ENCODE measurements at regions not wholly inside any gene's neighbourhood (a gene's known extent, or its start where the extent isn't known, plus 50 kb on each side); places are given as distances from the start of the nearest gene placed in this dataset.

DNA sequence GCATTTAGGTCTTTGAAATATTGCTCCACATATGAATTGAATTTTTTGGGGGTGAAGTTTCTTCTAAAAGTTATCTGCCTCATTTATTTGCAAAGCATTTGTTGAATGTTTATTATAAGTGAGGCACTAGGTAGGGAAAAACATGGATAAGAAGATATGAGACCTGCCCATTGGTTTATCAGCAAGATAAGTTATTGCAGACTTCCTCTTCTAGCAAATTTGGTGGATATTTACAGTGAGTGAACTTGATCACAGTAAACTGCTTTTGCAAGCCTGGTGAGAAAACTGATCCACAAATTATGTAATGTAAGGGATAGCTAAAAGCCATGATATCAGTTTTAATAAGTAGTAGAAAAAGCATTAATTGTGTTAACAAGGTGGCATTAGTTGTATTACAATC, 364.8 kb downstream of the SOCS6 start:
- no peak overlapping the region for H2AFZ ChIP-seq (ENCODE audit: control insufficient read depth, low read length)
- no peak for FAIRE-seq
- H3K27me3 ChIP-seq (ENCODE audit: control insufficient read depth, extremely low read depth, insufficient read depth, low read length) = no peaks in the 10 kb centered on the region
- no peak overlapping the region for H3K4me3 ChIP-seq (ENCODE audit: control insufficient read depth in 2 of 3, extremely low read depth in 1 of 3, insufficient read depth in 2 of 3, low read depth in 1 of 3, low read length in 3 of 3)
- H3K9me1 ChIP-seq (ENCODE audit: control insufficient read depth, extremely low read depth, insufficient read depth, low read length) = no peaks in the 10 kb centered on the region
- no peaks in the 10 kb centered on the region for H3K4me1 ChIP-seq (ENCODE audit: control insufficient read depth, extremely low read depth, insufficient read depth, low read length)
- H3K4me2 ChIP-seq (ENCODE audit: control insufficient read depth, extremely low read depth, insufficient read depth, low read depth, low read length) = no peak overlapping the region
- no peak overlapping the region for H3K9ac ChIP-seq (ENCODE audit: control insufficient read depth, extremely low read depth, insufficient read depth, low read length)
- DNase-seq (ENCODE audit: low read depth, low spot score) = no peak
- H3K79me2 ChIP-seq (ENCODE audit: control insufficient read depth, insufficient read depth, low read length) = no peaks in the 10 kb centered on the region
- no peaks in the 10 kb centered on the region for H4K20me1 ChIP-seq (ENCODE audit: control insufficient read depth, extremely low read depth, insufficient read depth, low read length)
- no peaks in the 10 kb centered on the region for H3K36me3 ChIP-seq (ENCODE audit: control insufficient read depth in 2 of 2, extremely low read depth in 1 of 2, insufficient read depth in 2 of 2, low read length in 2 of 2)
- H3K9me3 ChIP-seq (ENCODE audit: control insufficient read depth, low read depth, low read length) = no peaks in the 10 kb centered on the region
- dilution Hi-C loops (cut with MboI; ENCODE audit: extremely low pct_ligation_motif_present, low sequenced_read_pairs) = no loop called here
- no peak overlapping the region for H3K27ac ChIP-seq (ENCODE audit: control insufficient read depth, insufficient read depth, low read length)
- TF ChIP-seq, protein P1, sequence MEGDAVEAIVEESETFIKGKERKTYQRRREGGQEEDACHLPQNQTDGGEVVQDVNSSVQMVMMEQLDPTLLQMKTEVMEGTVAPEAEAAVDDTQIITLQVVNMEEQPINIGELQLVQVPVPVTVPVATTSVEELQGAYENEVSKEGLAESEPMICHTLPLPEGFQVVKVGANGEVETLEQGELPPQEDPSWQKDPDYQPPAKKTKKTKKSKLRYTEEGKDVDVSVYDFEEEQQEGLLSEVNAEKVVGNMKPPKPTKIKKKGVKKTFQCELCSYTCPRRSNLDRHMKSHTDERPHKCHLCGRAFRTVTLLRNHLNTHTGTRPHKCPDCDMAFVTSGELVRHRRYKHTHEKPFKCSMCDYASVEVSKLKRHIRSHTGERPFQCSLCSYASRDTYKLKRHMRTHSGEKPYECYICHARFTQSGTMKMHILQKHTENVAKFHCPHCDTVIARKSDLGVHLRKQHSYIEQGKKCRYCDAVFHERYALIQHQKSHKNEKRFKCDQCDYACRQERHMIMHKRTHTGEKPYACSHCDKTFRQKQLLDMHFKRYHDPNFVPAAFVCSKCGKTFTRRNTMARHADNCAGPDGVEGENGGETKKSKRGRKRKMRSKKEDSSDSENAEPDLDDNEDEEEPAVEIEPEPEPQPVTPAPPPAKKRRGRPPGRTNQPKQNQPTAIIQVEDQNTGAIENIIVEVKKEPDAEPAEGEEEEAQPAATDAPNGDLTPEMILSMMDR (optimal IDR thresholded peaks at IDR 0.05 in 1 of 3, IDR thresholded peaks at IDR 0.05 in 1 of 3, conservative IDR thresholded peaks at IDR 0.05 in 1 of 3; ENCODE audit: extremely low read depth in 1 of 3, insufficient read depth in 2 of 3, low read length in 3 of 3) = no peak
- TF ChIP-seq EZH2 (IDR thresholded peaks at IDR 0.05; ENCODE audit: low read length) = no peak

DNA sequence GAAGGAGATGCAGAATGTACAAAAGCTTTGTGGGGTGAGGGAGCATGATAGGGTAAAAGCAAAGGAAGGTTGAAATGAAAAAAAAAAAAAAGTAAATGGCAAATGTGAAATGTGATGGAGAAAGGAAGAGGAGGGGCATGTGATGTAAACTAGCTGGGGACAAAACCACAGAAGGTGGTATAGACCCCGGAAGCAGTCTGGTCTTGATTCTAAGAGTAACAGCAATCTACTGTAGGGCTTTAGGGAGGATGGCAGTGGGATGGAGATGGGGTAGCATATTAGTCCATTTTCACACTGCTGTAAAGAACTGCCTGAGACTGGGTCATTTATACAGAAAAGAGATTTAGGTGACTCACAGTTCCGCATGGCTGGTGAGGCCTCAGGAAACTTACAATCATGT, 362.0 kb downstream of the SOCS6 start:
- Histone ChIP-seq H3K4me1 (ENCODE audit: control insufficient read depth, extremely low read depth, insufficient read depth, low read length) (no peaks in the 10 kb centered on the region), H3K9me1 (ENCODE audit: control insufficient read depth, extremely low read depth, insufficient read depth, low read length) (no peaks in the 10 kb centered on the region)
- dilution Hi-C loops (cut with MboI; ENCODE audit: extremely low pct_ligation_motif_present, low sequenced_read_pairs) = no loop called here

More for the DNA sequence above, 362.0 kb downstream of the SOCS6 start:
- H3K9me3 ChIP-seq (ENCODE audit: control insufficient read depth, low read depth, low read length) = no peaks in the 10 kb centered on the region
- no peak overlapping the region for H2AFZ ChIP-seq (ENCODE audit: control insufficient read depth, low read length)
- H4K20me1 ChIP-seq (ENCODE audit: control insufficient read depth, extremely low read depth, insufficient read depth, low read length) = no peaks in the 10 kb centered on the region
- TF ChIP-seq EZH2 (IDR thresholded peaks at IDR 0.05; ENCODE audit: low read length) = no peak
- TF ChIP-seq, protein P1 (optimal IDR thresholded peaks at IDR 0.05 in 1 of 3, IDR thresholded peaks at IDR 0.05 in 1 of 3, conservative IDR thresholded peaks at IDR 0.05 in 1 of 3; ENCODE audit: extremely low read depth in 1 of 3, insufficient read depth in 2 of 3, low read length in 3 of 3) = no peak
- no peak overlapping the region for H3K27ac ChIP-seq (ENCODE audit: control insufficient read depth, insufficient read depth, low read length)
- DNase-seq (ENCODE audit: low read depth, low spot score) (no peak), FAIRE-seq (no peak)
- no peak overlapping the region for H3K4me2 ChIP-seq (ENCODE audit: control insufficient read depth, extremely low read depth, insufficient read depth, low read depth, low read length)
- H3K27me3 ChIP-seq (ENCODE audit: control insufficient read depth, extremely low read depth, insufficient read depth, low read length) = no peaks in the 10 kb centered on the region
- H3K4me3 ChIP-seq (ENCODE audit: control insufficient read depth in 2 of 3, extremely low read depth in 1 of 3, insufficient read depth in 2 of 3, low read depth in 1 of 3, low read length in 3 of 3) = no peak overlapping the region
- no peaks in the 10 kb centered on the region for H3K36me3 ChIP-seq (ENCODE audit: control insufficient read depth in 2 of 2, extremely low read depth in 1 of 2, insufficient read depth in 2 of 2, low read length in 2 of 2)
- no peaks in the 10 kb centered on the region for H3K79me2 ChIP-seq (ENCODE audit: control insufficient read depth, insufficient read depth, low read length)
- H3K9ac ChIP-seq (ENCODE audit: control insufficient read depth, extremely low read depth, insufficient read depth, low read length) = no peak overlapping the region
